Keratinocyte (primary cell): ENCODE measurements at regions not wholly inside any gene's neighbourhood (a gene's known extent, or its start where the extent isn't known, plus 50 kb on each side); places are given as distances from the start of the nearest gene placed in this dataset.

Source experiments
- DNase-seq: peaks from one replicate; pipeline ENCODE4 v3.0.0-alpha.2; 2011; ENCODE audit warnings: low read depth, missing footprints, low spot score
- FAIRE-seq: peaks from 2 replicates; lab custom pipeline; 2011; peaks lifted over from hg19 to GRCh38; lab: Jason Lieb, UNC
- H2AFZ ChIP-seq: 2 replicates; pipeline ENCODE4 v1.6.0; 2012; ENCODE audit warnings: low read length, control low read depth, inconsistent platforms; ENCODE audit not compliant: control insufficient read depth
- H3K27ac ChIP-seq: 2 replicates; pipeline ENCODE4 v1.5.1; 2011; ENCODE audit warnings: low read length; ENCODE audit not compliant: control insufficient read depth, insufficient read depth
- H3K27me3 ChIP-seq: 3 replicates; pipeline ENCODE4 v1.6.0; 2011; ENCODE audit warnings: low read length; ENCODE audit not compliant: control insufficient read depth, insufficient read depth; ENCODE audit errors: extremely low read depth
- H3K36me3 ChIP-seq, 2 experiments: 2 replicates in 1 of 2; 3 replicates in 1 of 2; pipeline ENCODE4 v1.5.1; 2011; ENCODE audit warnings: low read length in 2 of 2, mild to moderate bottlenecking in 1 of 2; ENCODE audit not compliant: control insufficient read depth in 2 of 2, insufficient read depth in 2 of 2; ENCODE audit errors: extremely low read depth in 1 of 2
- H3K4me1 ChIP-seq: 3 replicates; pipeline ENCODE4 v1.5.1; 2011; ENCODE audit warnings: low read length; ENCODE audit not compliant: control insufficient read depth, insufficient read depth; ENCODE audit errors: extremely low read depth
- H3K4me2 ChIP-seq: 3 replicates; pipeline ENCODE4 v1.6.0; 2011; ENCODE audit warnings: low read depth, low read length; ENCODE audit not compliant: control insufficient read depth, insufficient read depth; ENCODE audit errors: extremely low read depth
- H3K4me3 ChIP-seq, 3 experiments: fragments of 200-600 bp in 1 of 3; sonication (generic) in 1 of 3; 2 replicates in 2 of 3; 3 replicates in 1 of 3; pipeline ENCODE4 v1.5.1; 2011 to 2016; ENCODE audit warnings: low read length in 3 of 3, mild to moderate bottlenecking in 3 of 3, control low read depth in 2 of 3, inconsistent platforms in 1 of 3, low read depth in 1 of 3, mixed read lengths in 1 of 3, mixed run types in 1 of 3, moderate library complexity in 1 of 3; ENCODE audit not compliant: control insufficient read depth in 2 of 3, insufficient read depth in 2 of 3; ENCODE audit errors: extremely low read depth in 1 of 3
- H3K79me2 ChIP-seq: 2 replicates; pipeline ENCODE4 v1.6.0; 2012; ENCODE audit warnings: low read length; ENCODE audit not compliant: control insufficient read depth, insufficient read depth
- H3K9ac ChIP-seq: 3 replicates; pipeline ENCODE4 v1.6.0; 2011; ENCODE audit warnings: low read length; ENCODE audit not compliant: control insufficient read depth, insufficient read depth; ENCODE audit errors: extremely low read depth
- H3K9me1 ChIP-seq: 3 replicates; pipeline ENCODE4 v1.6.0; 2011; ENCODE audit warnings: low read length; ENCODE audit not compliant: control insufficient read depth, insufficient read depth; ENCODE audit errors: extremely low read depth
- H3K9me3 ChIP-seq: 2 replicates; pipeline ENCODE4 v1.5.1; 2012; ENCODE audit warnings: low read depth, low read length; ENCODE audit not compliant: control insufficient read depth
- H4K20me1 ChIP-seq: 3 replicates; pipeline ENCODE4 v1.6.0; 2011; ENCODE audit warnings: low read length; ENCODE audit not compliant: control insufficient read depth, insufficient read depth; ENCODE audit errors: extremely low read depth
- EZH2 ChIP-seq: IDR thresholded peaks from one replicate; pipeline ENCODE4 v1.6.1; 2012; ENCODE audit warnings: inconsistent platforms, mild to moderate bottlenecking, low read length, moderate library complexity
- dilution Hi-C: fragments of 300-500 bp; cut with MboI; formaldehyde crosslinking; loops from one replicate; pipeline ENCODE4 v1.7.0; 2020; ENCODE audit warnings: low sequenced_read_pairs; ENCODE audit not compliant: extremely low pct_ligation_motif_present
- TF ChIP-seq, protein P1 (sequence below), 3 experiments: IDR thresholded peaks in 1 of 3; conservative IDR thresholded peaks in 1 of 3; optimal IDR thresholded peaks in 1 of 3; 2 replicates in 2 of 3; 3 replicates in 1 of 3; pipeline versions ENCODE3 to v1.5.1; 2011; ENCODE audit warnings: low read length in 3 of 3, mild to moderate bottlenecking in 3 of 3, moderate library complexity in 2 of 3, control low read depth in 1 of 3, inconsistent platforms in 1 of 3; ENCODE audit not compliant: insufficient read depth in 2 of 3; ENCODE audit errors: extremely low read depth in 1 of 3

DNA sequence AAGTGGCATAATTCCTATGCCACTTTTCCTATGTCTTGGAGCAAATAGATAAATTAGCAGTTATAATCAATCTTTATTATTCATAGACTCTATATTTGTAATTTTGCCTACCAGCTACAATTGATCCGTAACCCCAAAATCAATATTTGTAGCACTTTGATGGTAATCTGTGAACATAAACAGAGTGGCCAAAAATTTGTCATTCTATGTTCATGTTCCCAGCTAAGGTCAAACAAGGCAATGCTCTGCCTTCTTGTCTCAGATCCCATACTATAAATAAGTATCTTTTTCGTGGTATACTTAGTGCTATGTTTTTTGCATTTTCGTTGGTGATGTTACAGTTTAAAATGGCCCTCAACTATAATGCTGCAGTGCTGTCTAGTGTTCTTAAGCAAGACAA lies 228.5 kb downstream of the FZD1 start:
- no peak overlapping the region for H2AFZ ChIP-seq
- no peaks in the 10 kb centered on the region for H3K36me3 ChIP-seq
- no peaks in the 10 kb centered on the region for H3K79me2 ChIP-seq
- H3K9me1 ChIP-seq, result no peaks in the 10 kb centered on the region
- H3K9me3 ChIP-seq, result no peaks in the 10 kb centered on the region
- no peak for FAIRE-seq
- H3K4me3 ChIP-seq, result no peak overlapping the region
- H4K20me1 ChIP-seq, result no peaks in the 10 kb centered on the region
- dilution Hi-C loops, result no loop called here
- no peak overlapping the region for H3K4me2 ChIP-seq
- H3K4me1 ChIP-seq, result no peaks in the 10 kb centered on the region
- no peaks in the 10 kb centered on the region for H3K27me3 ChIP-seq
- TF ChIP-seq, protein P1, sequence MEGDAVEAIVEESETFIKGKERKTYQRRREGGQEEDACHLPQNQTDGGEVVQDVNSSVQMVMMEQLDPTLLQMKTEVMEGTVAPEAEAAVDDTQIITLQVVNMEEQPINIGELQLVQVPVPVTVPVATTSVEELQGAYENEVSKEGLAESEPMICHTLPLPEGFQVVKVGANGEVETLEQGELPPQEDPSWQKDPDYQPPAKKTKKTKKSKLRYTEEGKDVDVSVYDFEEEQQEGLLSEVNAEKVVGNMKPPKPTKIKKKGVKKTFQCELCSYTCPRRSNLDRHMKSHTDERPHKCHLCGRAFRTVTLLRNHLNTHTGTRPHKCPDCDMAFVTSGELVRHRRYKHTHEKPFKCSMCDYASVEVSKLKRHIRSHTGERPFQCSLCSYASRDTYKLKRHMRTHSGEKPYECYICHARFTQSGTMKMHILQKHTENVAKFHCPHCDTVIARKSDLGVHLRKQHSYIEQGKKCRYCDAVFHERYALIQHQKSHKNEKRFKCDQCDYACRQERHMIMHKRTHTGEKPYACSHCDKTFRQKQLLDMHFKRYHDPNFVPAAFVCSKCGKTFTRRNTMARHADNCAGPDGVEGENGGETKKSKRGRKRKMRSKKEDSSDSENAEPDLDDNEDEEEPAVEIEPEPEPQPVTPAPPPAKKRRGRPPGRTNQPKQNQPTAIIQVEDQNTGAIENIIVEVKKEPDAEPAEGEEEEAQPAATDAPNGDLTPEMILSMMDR (optimal IDR thresholded peaks at IDR 0.05 in 1 of 3, IDR thresholded peaks at IDR 0.05 in 1 of 3, conservative IDR thresholded peaks at IDR 0.05 in 1 of 3; ENCODE audit: extremely low read depth in 1 of 3, insufficient read depth in 2 of 3, low read length in 3 of 3), result no peak
- no peak for TF ChIP-seq EZH2
- no peak for DNase-seq
- no peak overlapping the region for H3K9ac ChIP-seq
- H3K27ac ChIP-seq, result no peak overlapping the region

DNA sequence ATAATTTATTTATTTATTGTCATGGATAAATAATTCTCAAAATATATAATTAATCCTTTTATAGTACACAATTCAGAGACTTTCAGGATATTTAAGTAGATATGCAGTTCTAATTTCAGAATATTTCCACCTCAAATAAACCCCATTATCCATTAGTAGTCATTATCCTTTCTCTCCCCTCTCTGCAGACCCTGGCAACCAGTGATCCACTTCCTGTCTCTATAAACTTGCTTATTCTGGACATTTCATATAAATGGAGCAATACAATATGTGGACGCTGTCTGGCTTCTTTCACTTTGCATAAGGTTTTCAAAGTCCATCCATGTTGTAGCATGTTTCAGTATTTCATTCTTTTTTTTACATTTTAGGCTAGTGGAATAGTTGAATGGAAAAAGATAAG lies 230.2 kb downstream of the FZD1 start:
- Histone ChIP-seq H2AFZ (no peak overlapping the region), H3K9ac (no peak overlapping the region), H3K9me3 (no peaks in the 10 kb centered on the region), H3K4me3 (no peak overlapping the region), H3K27ac (no peak overlapping the region), H3K27me3 (no peaks in the 10 kb centered on the region), H3K4me1 (no peaks in the 10 kb centered on the region), H3K79me2 (no peaks in the 10 kb centered on the region), H4K20me1 (no peaks in the 10 kb centered on the region), H3K9me1 (no peaks in the 10 kb centered on the region), H3K4me2 (no peak overlapping the region), H3K36me3 (no peaks in the 10 kb centered on the region)
- dilution Hi-C loops, result no loop called here
- TF ChIP-seq EZH2, result no peak
- TF ChIP-seq, protein P1 (optimal IDR thresholded peaks at IDR 0.05 in 1 of 3, IDR thresholded peaks at IDR 0.05 in 1 of 3, conservative IDR thresholded peaks at IDR 0.05 in 1 of 3; ENCODE audit: extremely low read depth in 1 of 3, insufficient read depth in 2 of 3, low read length in 3 of 3), result no peak
- no peak for FAIRE-seq
- DNase-seq, result no peak
